HG02642 (cell line): ENCODE measurements at regions not wholly inside any gene's neighbourhood (a gene's known extent, or its start where the extent isn't known, plus 50 kb on each side); places are given as distances from the start of the nearest gene placed in this dataset.

Source experiments
- ATAC-seq: cut with Tn5 transposase; IDR thresholded peaks from one replicate; pipeline ENCODE4 v1.9.1; 2021; ENCODE audit warnings: mild to moderate bottlenecking; ENCODE audit not compliant: unreplicated experiment, poor library complexity

DNA sequence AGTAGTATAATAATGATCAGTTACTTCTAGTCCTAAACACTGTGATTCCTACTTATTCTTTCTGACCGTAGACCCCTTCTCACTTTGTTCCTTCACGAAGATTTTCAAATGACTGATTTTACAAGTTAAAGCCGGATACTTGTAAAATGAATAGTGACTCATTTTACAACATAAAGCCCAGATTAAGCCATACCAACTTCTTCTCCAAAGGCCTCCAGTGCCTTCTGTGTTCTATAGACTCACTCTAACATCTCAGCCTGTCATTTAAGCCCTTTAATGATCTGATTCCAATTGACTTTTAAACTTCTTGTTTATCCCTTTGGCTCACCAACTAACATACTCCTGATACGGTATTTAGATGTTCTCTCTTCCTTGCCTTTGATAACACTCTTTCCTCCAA lies 480.0 kb upstream of the HS3ST1 start:
- ATAC-seq = no peak

DNA sequence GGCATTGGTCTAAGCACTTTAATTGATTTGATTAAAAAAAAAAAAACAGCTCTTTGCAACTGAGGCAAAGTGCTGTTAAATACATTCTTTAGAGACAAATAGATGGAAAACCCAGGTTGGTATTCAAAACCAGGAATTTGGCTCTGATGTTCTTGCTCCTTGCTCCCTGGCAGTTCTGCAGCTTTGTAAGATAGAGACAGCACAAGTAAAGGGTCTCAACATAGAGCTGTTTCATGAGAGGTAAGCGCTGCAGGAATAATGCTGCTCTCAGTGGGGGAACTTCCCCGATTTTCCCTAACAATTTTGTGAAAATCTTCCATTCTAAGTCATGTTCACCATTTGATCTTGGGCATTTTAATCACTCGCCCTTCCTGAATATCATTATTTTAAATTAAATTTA lies 479.5 kb upstream of the HS3ST1 start:
- ATAC-seq = no peak

DNA sequence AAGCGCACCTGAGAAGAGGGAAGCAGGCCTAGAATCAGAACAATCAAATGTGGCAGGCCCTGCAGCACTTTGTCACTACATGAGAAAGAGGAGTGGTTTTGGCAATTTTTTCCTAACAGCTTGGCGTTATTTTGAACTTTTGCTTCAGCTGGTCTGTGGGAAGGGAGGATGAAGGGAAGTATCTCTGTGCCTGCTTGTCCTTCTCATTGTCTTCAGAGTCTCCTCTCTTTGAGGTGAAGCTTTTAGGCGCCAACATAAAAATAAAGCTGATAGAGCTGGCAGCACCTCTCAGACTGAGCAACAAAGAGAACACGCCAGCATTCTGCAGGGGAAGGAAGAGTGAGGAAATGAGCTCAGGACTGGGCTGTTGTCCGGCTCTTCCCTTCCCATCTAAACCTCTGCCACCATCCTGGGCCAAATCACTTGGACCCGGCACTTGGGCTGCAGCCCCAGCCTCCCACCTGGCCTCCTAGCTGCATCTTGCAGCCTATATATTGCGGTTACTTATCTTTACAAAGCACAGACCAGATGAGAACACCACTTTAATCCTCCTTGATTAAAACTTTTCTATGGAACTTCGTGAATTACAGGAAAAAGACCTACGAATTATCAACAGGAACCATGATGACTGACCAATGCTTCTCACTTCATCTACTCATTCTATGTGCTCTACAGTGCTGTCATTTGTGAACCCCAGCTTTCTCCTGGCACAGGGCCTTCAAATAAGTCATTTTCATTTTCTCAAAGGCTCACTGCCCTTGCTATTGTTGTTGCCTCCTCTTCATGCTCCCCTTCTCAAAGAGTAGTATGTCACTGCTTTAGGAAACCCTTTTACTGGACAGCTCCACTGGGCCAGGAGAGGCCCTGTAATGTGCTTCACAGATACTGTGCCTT lies 476.4 kb upstream of the HS3ST1 start:
- no peak for ATAC-seq

DNA sequence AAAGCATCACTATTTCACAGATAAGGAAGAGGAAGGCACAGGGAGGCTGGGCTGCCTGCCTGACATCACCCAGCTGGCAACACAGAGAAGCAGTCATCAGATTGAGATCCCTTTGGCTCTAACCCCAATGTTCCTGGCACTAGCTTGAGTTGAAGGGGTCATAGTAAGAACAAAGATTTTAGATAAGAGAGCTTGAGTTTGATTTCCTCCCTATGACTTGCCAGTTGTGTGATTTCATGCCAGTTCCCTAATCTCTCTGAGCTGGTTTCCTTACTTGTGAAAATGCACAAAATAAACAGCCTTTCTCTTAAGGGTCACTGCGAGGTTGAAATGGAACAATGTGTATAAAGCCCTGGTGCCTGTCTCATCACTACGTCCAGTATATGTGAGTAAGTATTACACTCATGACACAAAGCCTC lies 475.4 kb upstream of the HS3ST1 start:
- ATAC-seq = no peak

DNA sequence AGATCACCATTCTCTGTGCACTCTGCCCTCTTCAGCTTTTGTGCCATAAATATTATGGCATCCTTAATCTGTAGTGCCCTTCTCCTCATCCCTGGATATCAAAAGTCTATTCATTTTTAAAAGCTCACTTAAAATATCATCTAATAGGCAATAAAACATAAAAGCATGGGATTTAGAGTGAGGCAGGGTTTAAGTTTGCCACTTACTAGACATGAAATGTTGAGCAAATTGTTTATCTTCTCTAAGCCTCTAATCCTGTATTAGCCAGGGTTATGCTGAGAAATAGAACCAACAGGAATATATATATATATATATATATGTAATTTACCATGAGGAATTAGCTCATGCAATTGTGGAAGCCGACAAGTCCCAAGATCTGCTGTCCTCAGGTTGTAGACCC lies 472.4 kb upstream of the HS3ST1 start:
- no peak for ATAC-seq

DNA sequence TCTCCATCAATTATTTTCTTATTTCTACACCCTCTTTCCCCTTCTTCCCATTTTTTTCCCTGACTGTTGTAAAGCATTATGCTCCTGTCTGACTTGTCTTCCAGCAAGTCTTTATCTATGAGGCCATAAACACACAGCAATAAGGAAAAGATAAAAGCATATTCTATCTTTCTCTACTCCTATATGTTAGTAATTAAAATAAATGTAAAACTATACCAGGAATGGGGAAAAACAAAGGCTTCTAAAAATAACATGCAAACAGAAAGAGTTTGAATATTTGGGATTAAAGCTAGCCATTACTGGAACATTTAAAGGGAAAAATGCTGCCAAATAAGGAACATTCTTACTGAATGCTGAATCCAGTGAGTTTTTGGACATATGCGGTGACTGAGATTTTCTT lies 471.7 kb upstream of the HS3ST1 start:
- no peak for ATAC-seq

DNA sequence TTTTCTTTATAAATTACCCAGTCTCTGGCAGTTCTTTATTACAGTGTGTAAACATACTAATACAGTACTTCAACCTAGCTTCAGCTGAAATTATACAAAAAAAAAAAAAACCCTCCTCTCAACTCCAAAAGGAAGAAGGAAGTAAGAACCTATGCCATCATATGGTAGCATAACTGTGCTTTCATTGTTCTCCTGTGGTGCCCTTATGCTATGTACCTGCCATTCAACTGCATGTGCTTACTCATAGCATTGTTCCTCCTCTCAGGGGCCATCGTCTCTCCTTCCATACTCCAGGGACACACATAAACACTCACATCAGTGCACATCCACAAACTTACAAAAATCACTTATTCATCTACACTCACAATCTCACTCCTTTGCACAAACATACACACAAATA lies 470.1 kb upstream of the HS3ST1 start:
- no peak for ATAC-seq

DNA sequence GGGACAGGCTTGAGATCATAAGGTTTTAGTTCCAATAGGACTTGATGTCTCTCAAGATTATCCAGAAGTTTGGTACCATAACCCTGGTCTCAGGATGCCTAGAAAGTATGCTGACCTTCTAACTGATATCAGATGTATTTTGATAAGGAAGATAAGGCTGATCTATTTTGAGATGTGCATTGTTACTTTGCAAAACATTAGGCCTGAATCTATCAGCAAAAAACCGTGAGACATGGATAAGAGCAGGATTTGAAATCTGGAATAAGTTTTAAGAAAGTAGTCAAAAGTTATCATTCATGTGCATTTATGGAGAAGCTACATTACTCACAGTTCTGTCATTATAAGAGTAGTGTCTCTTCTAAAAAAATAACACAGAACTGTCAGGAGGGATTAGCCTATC lies 467.1 kb upstream of the HS3ST1 start:
- no peak for ATAC-seq

DNA sequence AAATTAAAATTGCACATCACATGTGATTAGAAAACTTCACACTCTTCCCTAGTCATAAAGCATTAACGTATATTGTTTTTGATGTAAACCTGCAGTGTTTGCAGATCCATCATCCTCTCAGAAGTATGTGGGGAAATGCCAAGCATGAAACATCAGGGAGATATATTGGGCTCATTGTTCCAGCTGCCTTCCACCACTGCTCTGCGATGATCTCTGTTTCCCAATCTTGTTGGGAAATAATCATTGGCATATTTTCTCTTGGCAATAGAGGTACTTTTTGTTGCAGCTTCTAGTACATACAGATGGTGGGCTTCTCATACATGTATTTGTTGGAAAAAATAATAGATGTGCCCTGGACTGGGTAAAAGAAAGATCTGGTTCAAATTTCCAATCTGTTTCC lies 466.3 kb upstream of the HS3ST1 start:
- ATAC-seq = no peak

DNA sequence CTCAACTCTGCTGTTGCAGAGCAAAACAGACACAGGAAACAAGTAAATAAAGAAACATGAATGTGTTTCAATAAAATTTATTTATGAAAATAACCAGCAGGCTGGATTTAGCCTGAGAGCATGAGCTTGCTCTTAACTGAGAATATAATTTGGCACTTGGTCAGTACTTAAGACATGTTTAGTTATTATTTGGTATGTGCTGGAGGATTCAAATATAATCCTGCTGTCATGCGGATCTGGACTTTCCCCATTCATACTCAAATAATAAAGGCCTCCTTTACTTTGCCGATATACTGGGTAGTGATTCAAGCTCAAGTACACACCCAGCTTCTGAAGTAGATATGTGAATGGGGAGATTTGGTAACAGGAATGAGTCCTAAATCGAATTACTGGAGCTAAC lies 465.5 kb upstream of the HS3ST1 start:
- ATAC-seq = no peak

DNA sequence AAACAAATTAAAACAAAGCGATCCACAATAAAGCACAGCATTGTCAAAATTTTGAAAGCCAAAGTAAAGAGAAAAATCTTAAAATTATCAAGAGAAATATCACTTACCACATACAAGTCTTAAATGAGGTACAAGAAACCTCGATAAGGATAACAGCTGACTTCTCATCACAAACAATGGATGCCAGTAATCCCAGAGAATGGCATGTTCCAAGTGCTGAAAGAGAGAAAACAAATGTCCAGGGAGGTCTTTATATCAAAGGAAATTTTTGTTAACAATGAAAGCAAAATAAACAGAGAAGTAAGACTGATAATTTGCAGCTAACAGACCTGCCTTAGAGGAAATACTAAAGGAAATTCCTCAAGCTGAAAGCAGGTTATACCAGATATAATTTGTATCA lies 460.4 kb upstream of the HS3ST1 start:
- no peak for ATAC-seq

DNA sequence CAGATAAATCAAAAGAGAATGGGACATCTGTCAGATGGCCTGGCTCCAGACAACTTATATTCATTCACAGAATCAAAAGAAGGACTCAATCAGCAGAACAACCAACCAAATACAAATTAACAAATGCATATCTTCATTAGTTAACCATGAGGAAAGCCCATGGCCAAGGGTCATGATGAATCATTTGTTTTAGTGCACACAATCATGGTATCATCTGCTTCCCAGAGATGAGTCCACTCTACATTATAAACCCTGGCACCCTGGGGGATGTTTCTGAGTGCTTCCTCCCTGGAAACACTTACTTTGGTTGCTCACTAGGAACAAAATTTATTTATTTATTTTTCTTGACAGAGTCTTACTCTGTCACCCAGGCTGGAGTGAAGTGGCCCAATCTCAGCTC lies 453.3 kb upstream of the HS3ST1 start:
- ATAC-seq = no peak

DNA sequence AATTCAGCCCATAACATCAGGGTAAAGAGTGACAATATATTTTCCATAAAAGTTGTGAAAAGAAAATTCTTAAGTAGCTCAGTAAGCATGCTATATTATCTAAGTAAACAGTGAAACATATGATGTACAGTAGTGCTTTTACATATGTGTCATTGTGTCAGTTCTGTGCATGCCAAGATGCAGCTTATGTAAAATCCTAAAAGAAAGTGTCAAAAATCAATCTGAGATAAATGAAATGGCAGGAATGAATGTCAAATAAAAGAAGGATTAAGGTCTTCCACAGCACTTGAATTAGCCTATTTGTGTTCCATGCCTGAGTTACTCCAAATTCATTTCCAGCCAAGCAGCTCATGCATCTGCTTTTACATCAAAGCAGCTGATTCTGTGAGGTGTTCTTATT lies 452.7 kb upstream of the HS3ST1 start:
- no peak for ATAC-seq

DNA sequence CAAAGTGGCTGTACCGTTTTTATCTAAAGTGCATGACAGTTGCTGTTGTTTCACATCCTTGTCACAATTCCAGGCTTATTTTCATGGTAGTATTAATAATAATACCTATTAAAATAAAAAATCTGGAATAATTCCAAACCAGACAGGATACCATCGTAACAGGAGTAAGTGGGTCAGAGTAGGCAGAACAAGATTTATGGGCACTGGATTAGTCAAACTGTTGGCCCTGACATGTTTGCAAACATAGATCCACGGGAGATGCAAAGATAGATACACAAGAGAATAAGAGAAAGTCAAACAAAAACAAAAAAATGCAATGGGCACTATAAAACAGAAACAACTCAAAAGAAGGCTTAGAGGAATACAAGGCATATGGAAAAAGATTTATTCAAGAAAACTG lies 449.5 kb upstream of the HS3ST1 start:
- ATAC-seq = no peak

DNA sequence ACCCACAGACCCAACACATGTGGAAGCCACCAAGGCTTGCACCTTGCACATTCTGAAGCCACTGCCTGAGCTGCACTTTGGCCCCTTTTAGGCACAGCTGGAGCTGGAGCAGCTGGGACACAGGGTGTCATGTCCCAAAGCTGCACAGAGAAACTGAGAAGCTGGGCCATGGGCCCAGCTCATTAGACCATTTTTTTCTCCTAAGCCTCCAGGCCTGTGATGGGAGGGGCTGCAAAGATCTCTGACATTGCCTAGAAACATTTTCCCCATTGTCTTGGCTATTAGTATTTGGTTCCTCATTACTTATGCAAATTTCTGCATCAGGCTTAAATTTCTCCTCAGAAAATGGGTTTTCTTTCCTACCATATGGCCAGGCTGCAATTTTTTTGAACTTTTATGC lies 447.4 kb upstream of the HS3ST1 start:
- no peak for ATAC-seq

DNA sequence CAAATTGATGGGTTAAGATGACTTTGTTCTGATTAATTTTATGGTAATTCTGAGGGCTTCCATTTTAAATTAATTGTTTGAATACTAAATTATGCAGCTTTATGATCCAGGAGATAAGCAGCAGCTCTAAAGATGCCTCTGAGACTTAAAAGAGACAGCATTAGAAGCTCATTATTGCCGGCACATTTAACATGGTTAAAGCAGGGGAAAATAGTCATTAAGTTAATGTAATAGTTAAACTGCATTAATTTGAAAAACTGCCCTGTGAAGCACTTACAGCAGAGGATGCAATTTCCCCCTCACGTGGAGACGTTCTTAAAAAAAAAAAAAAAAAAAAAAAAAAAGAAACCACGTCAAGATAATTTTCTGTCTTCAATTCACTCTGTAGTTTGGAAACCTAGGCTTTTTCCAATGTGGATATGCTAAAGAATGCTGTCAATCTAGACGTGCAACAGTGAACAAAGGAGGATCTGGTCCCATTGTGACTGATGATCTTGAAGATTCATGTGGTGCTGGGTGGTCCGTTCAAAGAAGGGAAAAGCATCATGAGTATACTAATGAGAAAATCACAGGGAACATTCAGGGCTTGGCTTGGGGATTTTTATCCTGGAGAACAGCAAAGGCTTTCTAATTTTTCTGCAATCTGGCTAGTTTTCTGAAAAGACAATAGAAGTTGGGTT lies 440.6 kb upstream of the HS3ST1 start:
- ATAC-seq = no peak

DNA sequence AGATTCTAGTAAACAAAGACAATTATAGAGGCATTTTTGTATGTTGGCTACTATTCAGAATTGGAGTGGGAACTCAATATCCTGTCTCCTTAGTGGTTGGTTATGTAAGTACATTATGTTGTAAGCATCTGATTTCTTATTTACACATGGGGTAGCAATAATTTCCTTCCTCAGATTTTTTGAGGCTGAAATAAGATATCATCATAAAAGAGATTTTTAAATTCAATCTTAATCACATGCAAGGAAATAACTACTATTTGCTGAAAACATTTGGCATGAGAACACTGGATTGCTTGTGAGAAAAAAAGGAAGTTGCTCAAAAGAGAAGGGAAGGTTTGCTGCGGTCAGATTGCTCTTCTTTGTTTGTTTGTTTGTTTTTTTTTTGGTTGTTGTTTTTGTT lies 437.7 kb upstream of the HS3ST1 start:
- no peak for ATAC-seq

DNA sequence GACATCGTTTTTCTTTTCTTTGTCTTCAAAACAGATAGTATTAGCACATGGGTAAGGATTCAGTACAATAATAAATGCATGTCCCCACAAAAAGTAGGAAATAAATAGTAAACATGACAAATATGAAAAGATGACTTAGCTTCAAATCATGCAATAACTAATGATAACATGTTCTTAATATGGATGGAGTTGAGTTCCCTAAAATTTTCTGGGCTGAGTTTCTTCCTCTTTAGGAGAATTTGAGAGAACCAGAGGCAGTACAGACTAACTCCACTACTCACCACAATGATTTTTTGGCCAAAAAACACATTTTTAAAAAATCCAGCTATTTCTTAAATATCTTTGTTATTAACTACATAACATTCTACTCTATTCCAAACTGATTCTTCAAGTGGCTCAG lies 432.3 kb upstream of the HS3ST1 start:
- ATAC-seq = no peak

DNA sequence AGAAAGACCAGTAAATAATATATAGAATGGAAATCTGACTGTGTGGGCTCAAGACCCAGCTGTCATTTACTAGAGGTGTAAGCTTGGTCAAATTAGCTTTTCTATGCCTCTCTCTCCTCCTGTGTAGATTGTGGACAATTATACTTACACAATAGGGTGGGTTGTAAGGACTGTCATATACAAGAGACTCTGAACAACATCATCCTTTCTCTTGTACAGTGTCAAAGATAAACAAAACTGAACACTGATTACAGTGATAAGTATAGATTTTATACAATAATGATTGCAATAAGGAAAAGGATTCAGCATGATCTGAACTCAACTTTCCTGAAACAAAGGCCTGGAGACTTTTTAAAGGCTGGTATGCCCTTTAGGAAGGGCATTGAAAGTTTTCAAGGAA lies 429.2 kb upstream of the HS3ST1 start:
- no peak for ATAC-seq

DNA sequence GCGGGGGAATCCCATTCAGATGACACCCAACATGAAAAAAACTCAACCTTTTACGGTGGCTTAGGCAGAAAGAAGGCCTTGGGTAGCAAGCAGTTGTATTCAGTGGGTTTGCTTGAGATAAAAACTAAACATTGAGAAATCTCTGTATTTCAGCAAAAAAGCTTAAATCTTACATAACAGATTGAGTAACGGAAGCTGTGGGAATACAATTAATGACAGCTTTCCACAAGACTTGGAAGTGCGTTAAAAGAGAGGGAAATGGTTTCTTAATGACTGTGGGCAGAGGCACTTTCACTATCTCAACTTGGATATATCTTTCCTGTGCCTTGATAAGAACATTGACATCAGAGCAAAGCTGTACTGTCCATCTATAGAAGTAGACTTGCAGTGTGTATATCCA lies 418.5 kb upstream of the HS3ST1 start:
- ATAC-seq = no peak

DNA sequence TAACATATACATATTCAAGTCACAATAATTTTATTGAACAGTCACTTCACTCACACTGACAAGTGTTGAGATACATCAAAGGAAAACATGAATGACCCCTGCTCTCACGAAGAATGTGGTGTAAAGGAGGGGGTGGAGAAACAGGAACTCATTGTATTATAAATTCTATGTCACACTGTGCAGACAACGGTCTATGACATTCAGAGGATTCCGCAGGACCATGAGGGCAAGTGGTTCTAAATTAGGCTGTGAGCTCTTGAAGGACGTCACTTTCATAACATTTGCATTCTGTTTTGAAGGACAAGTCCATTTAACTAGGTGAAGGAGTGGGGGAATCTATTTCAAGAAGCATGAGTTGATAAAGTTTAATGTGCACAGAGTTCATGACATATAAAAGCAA lies 415.2 kb upstream of the HS3ST1 start:
- ATAC-seq = no peak

DNA sequence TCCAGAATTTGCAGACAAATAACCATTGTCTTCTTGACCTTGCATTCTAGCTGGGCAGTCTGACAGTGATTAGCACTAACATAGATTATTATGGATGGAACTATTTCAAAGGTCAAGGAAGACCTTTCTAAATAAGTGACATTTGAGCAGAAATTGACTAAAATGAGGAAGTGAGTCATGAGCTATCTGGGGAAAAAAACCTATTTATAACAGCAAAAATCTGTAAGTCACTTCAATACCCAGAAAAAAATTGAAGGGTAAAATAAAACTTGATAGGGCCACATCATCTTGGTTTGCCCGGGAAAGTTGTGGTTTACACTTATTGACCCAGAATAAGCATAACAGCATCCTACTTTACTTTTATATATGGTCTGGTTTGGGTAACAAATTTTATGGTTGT lies 414.6 kb upstream of the HS3ST1 start:
- no peak for ATAC-seq
